ENCODE measurements at regions not wholly inside any gene's neighbourhood (a gene's known extent, or its start where the extent isn't known, plus 50 kb on each side); places are given as distances from the start of the nearest gene placed in this dataset.
A peak's percentile ranks its signal among the peaks of the same experiment; 100 is the strongest.

DNA sequence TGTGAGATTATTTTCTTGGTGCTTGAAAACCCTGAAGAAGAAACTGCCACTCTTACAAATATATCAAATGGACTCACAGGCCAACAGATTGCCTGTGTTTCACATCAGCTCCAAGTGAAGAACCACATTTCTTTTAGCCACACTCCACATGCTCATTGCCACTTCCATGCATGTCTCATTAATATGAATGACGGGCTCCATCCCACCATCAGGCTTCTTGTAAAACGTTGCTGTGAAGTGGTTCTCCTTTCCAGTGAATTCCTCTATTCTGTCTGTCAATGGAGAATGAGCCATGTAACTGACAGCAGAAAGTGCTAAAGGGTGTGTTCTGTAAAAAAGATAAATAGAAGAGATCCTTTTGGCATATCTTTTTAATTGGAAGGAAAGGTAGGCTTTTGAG is 188.2 kb upstream of the RMST start:
- no peak for DNase-seq

GRCh38 chr12:97275256-97275655 is 187.3 kb upstream of the RMST start:
- DNase-seq = no peak

- DNase-seq = no peak
Observed at GRCh38 chr12:97275728-97276590, 186.6 kb upstream of the RMST start.

- no peak for DNase-seq
Observed at GRCh38 chr12:97276661-97277429, 185.8 kb upstream of the RMST start.

DNA sequence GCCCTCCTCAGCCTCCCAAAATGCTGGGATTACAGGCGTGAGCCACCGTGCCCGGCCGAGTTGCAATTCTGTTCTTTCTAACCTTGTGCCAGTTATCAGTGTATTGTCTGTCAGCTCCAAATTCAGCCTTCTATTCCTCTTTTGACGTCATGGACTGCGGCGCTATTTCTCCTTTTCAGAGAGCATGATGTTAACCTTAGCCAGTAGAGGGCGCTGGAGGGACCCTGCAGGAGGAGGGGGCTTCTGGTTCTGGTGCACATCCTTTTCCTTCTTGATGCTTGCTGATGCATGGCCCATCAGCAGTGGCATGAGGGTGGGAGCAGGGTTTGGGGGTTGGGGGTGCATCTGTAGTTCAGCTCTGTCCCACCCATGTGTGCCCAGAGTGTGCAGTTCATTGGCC is 179.3 kb upstream of the RMST start:
- DNase-seq = no peak

DNA sequence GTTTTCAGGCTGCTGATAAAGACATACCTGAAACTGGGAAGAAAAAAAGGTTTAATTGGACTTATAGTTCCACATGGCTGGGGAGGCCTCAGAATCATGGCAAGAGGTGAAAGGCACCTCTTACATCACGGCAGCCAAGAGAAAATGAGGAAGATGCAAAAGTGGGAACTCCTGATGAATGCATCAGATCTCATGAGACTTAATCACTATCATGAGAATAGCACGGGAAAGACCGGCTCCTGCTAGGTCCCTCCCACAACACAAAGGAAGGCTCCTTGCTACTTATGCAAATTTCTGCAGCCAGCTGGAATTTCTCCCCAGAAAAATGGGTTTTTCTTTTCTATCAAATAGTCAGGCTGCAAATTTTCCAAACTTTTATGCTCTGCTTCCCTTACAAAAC is 174.1 kb upstream of the RMST start:
- no peak for DNase-seq

DNA sequence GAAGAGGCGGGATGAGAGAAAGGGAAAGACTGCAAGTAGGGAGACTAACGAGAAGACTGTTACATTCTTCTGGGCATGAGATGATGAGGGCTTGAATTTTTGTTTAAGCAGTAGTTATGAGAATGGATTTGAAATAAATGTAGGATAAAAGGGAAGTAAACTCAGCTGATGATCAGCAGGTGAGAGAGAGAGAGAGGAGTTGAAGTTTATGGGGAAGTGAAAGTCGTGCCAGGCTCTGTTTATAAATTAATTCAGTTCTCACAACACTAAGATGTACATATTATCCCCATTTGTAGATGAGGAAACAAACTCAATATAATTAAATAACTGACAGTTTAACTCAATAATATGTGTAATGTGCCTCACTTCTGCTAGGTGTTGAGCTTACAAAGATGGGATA is 170.0 kb upstream of the RMST start:
- DNase-seq = no peak

- no peak for DNase-seq
Observed at GRCh38 chr12:97293541-97293940, 169.1 kb upstream of the RMST start.

DNA sequence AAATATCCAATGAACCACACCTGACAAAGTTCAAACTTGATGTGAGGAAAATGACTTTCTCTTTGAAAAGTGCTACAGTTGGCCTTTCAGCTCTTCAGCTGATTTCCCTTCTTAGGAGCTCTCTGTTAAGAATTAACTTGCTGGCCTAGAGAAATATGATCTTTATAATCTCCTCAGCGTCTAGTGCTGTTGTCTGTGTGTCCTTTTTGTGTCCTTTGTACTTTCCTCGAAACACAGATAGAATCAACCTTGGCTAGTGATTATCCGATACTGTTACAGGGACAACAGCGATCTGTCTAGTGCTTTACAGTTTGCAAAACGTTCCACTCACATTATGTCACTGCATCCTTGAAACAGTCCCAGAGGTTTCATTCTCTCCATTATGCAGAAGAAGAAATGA is 162.8 kb upstream of the RMST start:
- DNase-seq = no peak

GRCh38 chr12:97300431-97300830 is 162.2 kb upstream of the RMST start:
- no peak for DNase-seq

- DNase-seq = no peak
Observed at GRCh38 chr12:97300891-97301290, 161.7 kb upstream of the RMST start.

DNA sequence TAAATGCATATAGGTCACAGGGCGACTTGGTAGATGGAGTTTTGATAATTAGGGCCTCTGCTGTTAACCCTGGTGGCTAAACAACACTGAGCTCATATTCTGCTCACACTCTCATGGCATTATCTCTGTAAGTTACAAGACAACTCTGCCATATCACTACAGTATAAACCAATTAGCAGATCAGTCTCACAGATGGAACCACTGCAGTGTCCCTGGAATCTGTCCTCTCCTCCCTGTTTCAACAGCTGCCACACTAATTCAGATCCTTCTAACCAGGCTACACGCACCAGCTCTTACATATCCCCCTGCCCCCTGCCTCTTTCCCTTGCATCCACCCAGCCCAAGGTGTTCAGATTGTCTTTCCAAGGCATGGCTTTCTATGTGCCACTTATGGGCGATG is 161.0 kb upstream of the RMST start:
- no peak for DNase-seq

DNA sequence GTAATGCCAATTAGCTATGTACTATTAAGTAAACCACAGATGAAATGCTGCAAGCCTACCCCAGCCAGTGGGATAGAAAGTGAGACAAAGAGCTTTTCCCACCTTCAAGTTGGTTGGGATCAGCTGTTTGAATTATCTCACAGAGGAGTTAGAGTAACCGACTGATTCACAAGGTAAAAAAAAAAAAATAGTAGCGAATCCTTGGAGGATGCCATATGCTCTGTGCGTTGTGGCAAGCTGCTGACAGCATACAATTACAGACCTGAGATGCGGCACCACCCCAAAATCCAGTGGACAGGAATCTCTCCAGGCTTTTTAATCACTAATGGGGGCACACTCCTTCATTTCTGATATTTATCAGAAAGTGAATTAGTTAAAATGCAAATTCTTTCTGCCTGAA is 157.0 kb upstream of the RMST start:
- DNase-seq = no peak

GRCh38 chr12:97306147-97306546 is 156.5 kb upstream of the RMST start:
- no peak for DNase-seq

DNA sequence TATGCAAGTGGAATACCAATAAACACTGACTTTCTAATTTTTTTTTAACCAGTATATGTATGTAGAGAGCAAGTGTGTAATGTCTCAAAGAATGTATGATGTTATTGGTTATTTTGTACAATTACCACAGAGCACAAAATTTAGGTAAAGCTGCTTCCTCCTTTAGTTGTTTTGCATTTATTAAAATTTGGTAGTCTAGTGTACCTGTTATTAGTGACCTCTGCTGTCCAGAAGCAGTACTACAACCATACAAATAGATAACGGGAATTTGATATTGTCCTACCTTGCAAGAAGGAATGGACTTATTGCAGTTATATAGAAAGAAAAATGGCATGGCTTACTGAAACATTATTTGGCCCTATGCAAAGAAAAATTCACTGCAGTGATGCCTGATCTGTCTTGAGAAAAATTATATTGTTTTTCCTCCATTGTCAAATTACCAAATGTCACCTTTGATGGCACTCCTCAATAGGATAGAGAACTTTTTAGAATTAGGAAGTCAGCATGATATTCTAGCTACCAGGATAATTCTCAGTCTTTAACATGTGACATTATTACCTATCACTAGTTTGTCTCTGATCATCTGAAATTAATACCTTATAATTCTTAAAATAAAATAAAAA is 153.9 kb upstream of the RMST start:
- peak; percentile 19 to 37 for DNase-seq

- DNase-seq = no peak
Observed at GRCh38 chr12:97309921-97310320, 152.7 kb upstream of the RMST start.

DNA sequence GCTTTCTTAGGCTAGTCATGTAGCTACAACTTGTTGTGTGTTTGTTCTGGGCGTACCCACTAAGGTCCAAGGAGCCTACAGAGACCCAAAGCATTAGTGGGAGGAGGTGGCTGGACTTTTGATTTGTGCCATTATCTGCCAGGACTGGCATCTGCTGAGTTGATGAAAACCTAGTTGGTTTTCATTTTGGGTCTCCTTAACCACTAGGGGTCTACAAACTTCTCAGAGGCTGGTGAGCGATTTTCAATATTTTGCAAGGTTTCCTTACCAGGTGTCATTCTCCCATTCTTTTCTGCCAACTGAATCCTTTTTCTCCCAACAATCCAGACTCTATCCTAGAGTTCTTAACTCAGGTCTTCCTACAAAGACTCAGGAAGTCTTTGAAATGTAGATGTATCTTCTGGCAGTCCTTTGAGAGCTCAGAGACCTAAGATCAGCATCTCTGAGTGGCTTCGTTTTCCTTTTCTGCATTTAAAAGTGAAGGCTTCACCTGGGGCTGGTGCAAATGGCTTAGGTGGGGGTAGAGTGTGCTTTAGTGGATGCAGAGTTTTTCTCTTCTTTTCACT is 150.0 kb upstream of the RMST start:
- no peak for DNase-seq

GRCh38 chr12:97313471-97314190 is 149.0 kb upstream of the RMST start:
- no peak for DNase-seq

- DNase-seq = no peak
Observed at GRCh38 chr12:97316321-97316720, 146.3 kb upstream of the RMST start.

GRCh38 chr12:97321621-97322020 is 141.0 kb upstream of the RMST start:
- DNase-seq = no peak

DNA sequence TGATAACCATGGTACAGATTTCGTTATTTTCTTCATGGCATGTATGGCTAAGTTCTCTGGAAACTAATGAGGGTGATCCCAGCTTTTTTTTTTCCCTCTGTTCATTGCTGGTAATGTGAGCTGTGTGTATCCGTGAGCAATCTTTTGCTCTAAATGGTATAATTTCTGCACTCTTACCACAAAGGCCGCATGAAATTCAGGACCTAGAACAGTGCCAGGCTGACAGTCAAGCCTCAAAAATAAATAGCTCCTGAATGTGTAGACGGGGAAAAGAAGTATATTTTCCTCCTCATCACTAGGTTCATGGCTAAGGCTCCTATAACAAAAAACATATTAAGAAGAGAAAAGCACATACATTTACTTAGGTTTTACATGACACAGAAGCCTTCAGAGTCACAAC is 140.2 kb upstream of the RMST start:
- DNase-seq = no peak

- DNase-seq = no peak
Observed at GRCh38 chr12:97323154-97323553, 139.4 kb upstream of the RMST start.
